Cardiac muscle cell (in vitro differentiated cells and primary cell): ENCODE measurements at regions not wholly inside any gene's neighbourhood (a gene's known extent, or its start where the extent isn't known, plus 50 kb on each side); places are given as distances from the start of the nearest gene placed in this dataset.

Experiments
- DNase-seq, 2 donors: peaks; one replicate each; pipeline versions ENCODE4 v3.0.0 to v3.0.0-alpha.2; 2010 to 2017; ENCODE audit warnings: low read depth in 1 of 2, low spot score in 1 of 2
- H3K27ac ChIP-seq: fragments of 200-600 bp; sonication (generic); 2 replicates; pipeline ENCODE4 v1.5.1; 2016
- H3K27me3 ChIP-seq: fragments of 200-600 bp; sonication (generic); 2 replicates; pipeline ENCODE4 v1.6.0; 2016; ENCODE audit warnings: control low read depth
- H3K36me3 ChIP-seq: fragments of 200-600 bp; sonication (generic); 2 replicates; pipeline ENCODE4 v1.5.1; 2016; ENCODE audit warnings: control low read depth
- H3K4me1 ChIP-seq: fragments of 200-600 bp; sonication (generic); 2 replicates; pipeline ENCODE4 v1.8.1; 2017; ENCODE audit warnings: low read depth, mild to moderate bottlenecking, mixed run types
- H3K4me3 ChIP-seq: fragments of 200-600 bp; sonication (generic); 2 replicates; pipeline ENCODE4 v1.5.1; 2016; ENCODE audit warnings: mild to moderate bottlenecking
- H3K9me3 ChIP-seq: fragments of 200-600 bp; sonication (generic); 2 replicates; pipeline ENCODE4 v1.5.1; 2017; ENCODE audit warnings: low read depth, mild to moderate bottlenecking, control low read depth
- CTCF ChIP-seq: IDR thresholded peaks from 2 replicates; pipeline ENCODE4 v1.5.1; 2012; ENCODE audit warnings: low read depth, mild to moderate bottlenecking, low read length

GRCh38 chr11:127412234-127412633, 411.7 kb upstream of the KIRREL3 start:
- Histone ChIP-seq H3K27me3 (no peaks in the 10 kb centered on the region), H3K9me3 (no peaks in the 10 kb centered on the region), H3K4me3 (no peak overlapping the region), H3K27ac (no peak overlapping the region), H3K36me3 (no peaks in the 10 kb centered on the region), H3K4me1 (no peaks in the 10 kb centered on the region)
- TF ChIP-seq CTCF, result no peak
- DNase-seq, result no peak

- Histone ChIP-seq H3K4me1 (no peaks in the 10 kb centered on the region), H3K36me3 (no peaks in the 10 kb centered on the region), H3K27ac (no peak overlapping the region), H3K4me3 (no peak overlapping the region), H3K9me3 (no peaks in the 10 kb centered on the region), H3K27me3 (no peaks in the 10 kb centered on the region)
- DNase-seq, result no peak
- no peak for TF ChIP-seq CTCF
These were observed 410.7 kb upstream of the KIRREL3 start for GRCh38 chr11:127411283-127411682.

DNA sequence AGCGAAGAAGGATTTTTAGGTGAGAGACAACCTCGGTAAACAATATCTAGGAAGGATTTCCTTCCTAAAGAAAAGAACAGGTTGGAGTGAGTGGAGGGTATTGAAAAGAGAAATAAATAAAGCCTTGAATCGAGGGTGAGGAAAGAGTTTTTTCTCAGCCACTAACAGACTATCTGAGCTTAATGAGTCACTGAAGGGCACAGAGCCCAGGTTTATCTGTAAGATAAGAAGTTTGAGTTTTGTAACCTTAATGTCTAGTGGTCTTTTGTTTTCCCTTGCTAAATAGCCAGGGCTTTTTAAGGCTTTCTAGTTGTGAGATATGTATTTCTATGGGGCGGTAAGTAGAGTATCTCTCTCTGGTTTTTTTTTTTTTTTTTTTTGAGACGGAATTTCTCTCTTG, 394.5 kb upstream of the KIRREL3 start:
- no peak overlapping the region for H3K27ac ChIP-seq
- TF ChIP-seq CTCF, result no peak
- no peaks in the 10 kb centered on the region for H3K4me1 ChIP-seq
- H3K9me3 ChIP-seq, result no peaks in the 10 kb centered on the region
- no peak overlapping the region for H3K4me3 ChIP-seq
- peak in 1 of 2 donors; percentile 13 for DNase-seq
- H3K27me3 ChIP-seq, result no peaks in the 10 kb centered on the region
- no peaks in the 10 kb centered on the region for H3K36me3 ChIP-seq

- H3K36me3 ChIP-seq, result no peaks in the 10 kb centered on the region
- no peak for TF ChIP-seq CTCF
- H3K9me3 ChIP-seq, result no peaks in the 10 kb centered on the region
- H3K27me3 ChIP-seq, result no peaks in the 10 kb centered on the region
- no peak overlapping the region for H3K4me3 ChIP-seq
- H3K27ac ChIP-seq, result no peak overlapping the region
- no peak for DNase-seq
- no peaks in the 10 kb centered on the region for H3K4me1 ChIP-seq
These were observed 393.0 kb upstream of the KIRREL3 start for GRCh38 chr11:127393460-127393997.

DNA sequence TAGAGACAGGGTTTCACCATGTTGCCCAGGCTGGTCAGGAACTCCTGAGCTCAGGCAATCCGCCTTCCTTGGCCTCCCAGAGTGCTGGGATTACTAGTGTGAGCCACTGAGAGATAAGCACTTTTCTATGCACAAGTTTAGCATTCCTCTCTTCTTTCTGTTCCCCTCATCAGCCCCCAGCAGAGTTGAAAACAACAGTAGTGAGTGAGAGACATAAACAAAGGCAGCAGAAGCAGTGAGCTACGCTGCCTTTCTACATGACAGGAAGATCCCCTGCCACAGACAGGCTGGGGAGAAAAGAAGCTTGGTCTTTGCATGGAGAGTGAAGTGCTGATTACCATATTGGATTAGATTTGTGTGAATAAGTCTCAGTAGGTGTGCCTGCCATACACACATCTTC, 392.0 kb upstream of the KIRREL3 start:
- H3K27ac ChIP-seq, result no peak overlapping the region
- no peak overlapping the region for H3K4me3 ChIP-seq
- no peaks in the 10 kb centered on the region for H3K36me3 ChIP-seq
- no peak for TF ChIP-seq CTCF
- no peaks in the 10 kb centered on the region for H3K9me3 ChIP-seq
- no peak for DNase-seq
- H3K4me1 ChIP-seq, result no peaks in the 10 kb centered on the region
- H3K27me3 ChIP-seq, result no peaks in the 10 kb centered on the region

GRCh38 chr11:127390465-127390864, 389.9 kb upstream of the KIRREL3 start:
- no peak overlapping the region for H3K4me3 ChIP-seq
- no peak overlapping the region for H3K27ac ChIP-seq
- H3K36me3 ChIP-seq, result no peaks in the 10 kb centered on the region
- no peak for TF ChIP-seq CTCF
- no peak for DNase-seq
- H3K9me3 ChIP-seq, result no peaks in the 10 kb centered on the region
- H3K27me3 ChIP-seq, result no peaks in the 10 kb centered on the region
- H3K4me1 ChIP-seq, result no peaks in the 10 kb centered on the region
